ENCODE measurements at regions not wholly inside any gene's neighbourhood (a gene's known extent, or its start where the extent isn't known, plus 50 kb on each side); places are given as distances from the start of the nearest gene placed in this dataset.

DNA sequence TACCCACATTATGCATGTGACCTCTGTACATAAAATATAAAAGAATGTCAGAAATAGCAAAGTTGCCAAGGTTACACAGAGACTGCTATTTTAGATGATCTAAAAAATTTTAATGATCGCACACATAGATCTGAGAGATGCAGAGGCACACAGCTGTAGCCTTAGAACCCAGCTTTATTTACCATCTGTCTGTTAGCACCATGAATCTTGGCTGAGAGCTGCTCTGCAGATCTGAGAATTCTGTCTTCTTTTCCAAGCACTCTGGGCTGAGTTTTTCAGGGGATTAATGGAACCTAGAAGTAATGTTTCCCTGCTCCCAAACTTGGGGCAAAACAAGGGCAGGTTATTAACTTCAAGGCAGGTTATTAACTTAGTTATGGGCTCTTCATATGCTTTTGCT, 248.7 kb upstream of the JAG1 start:
- TF ChIP-seq SPI1 (IDR thresholded peaks at IDR 0.05; ENCODE audit: low read depth, low read length), result no peak
- no peak for TF ChIP-seq PAX5 (IDR thresholded peaks at IDR 0.05; ENCODE audit: insufficient read depth, low read length, severe bottlenecking)
- TF ChIP-seq TAF1 (IDR thresholded peaks at IDR 0.05; ENCODE audit: low read depth, low read length), result no peak
- no peak for TF ChIP-seq POU2F2 (IDR thresholded peaks at IDR 0.05; ENCODE audit: low read depth, low read length)
- TF ChIP-seq POLR2A (IDR thresholded peaks at IDR 0.05; ENCODE audit: low read depth, low read length), result no peak
- TF ChIP-seq POLR2AphosphoS5 (IDR thresholded peaks at IDR 0.05; ENCODE audit: low read depth, low read length), result no peak
- no peak for FAIRE-seq
- no peak for DNase-seq (ENCODE audit: insufficient read length, low spot score)

DNA sequence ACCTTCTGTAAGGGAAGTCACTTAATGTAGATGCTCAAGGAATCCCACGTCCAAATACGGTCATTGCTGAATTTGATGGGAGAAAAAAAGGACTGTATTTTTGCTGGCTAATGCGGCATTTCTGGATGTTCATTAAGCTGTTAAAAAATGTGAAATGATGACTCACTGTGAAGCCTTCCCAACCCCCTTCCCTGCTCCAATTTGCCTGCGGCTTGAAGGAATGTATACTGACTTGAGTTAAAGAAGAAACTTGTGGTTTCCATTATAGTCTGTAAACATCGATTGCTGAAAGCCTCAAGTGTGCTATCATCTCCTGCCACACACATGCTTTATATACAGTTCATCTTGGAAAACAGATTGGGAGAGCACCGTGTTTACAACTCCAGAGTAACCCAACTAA, 249.1 kb upstream of the JAG1 start:
- FAIRE-seq, result no peak
- no peak for TF ChIP-seq TAF1 (IDR thresholded peaks at IDR 0.05; ENCODE audit: low read depth, low read length)
- TF ChIP-seq SPI1 (IDR thresholded peaks at IDR 0.05; ENCODE audit: low read depth, low read length), result no peak
- TF ChIP-seq PAX5 (IDR thresholded peaks at IDR 0.05; ENCODE audit: insufficient read depth, low read length, severe bottlenecking), result no peak
- no peak for TF ChIP-seq POLR2A (IDR thresholded peaks at IDR 0.05; ENCODE audit: low read depth, low read length)
- no peak for TF ChIP-seq POU2F2 (IDR thresholded peaks at IDR 0.05; ENCODE audit: low read depth, low read length)
- TF ChIP-seq POLR2AphosphoS5 (IDR thresholded peaks at IDR 0.05; ENCODE audit: low read depth, low read length), result no peak

GRCh38 chr20:10924644-10925201, 250.9 kb upstream of the JAG1 start:
- FAIRE-seq (no peak), DNase-seq (ENCODE audit: insufficient read length, low spot score) (no peak)
- TF ChIP-seq TAF1 (IDR thresholded peaks at IDR 0.05; ENCODE audit: low read depth, low read length) (no peak), POLR2A (IDR thresholded peaks at IDR 0.05; ENCODE audit: low read depth, low read length) (no peak), SPI1 (IDR thresholded peaks at IDR 0.05; ENCODE audit: low read depth, low read length) (no peak), PAX5 (IDR thresholded peaks at IDR 0.05; ENCODE audit: insufficient read depth, low read length, severe bottlenecking) (no peak), POLR2AphosphoS5 (IDR thresholded peaks at IDR 0.05; ENCODE audit: low read depth, low read length) (no peak), POU2F2 (IDR thresholded peaks at IDR 0.05; ENCODE audit: low read depth, low read length) (no peak)

More for the DNA sequence above, 249.1 kb upstream of the JAG1 start:
- no peak for DNase-seq (ENCODE audit: insufficient read length, low spot score)

DNA sequence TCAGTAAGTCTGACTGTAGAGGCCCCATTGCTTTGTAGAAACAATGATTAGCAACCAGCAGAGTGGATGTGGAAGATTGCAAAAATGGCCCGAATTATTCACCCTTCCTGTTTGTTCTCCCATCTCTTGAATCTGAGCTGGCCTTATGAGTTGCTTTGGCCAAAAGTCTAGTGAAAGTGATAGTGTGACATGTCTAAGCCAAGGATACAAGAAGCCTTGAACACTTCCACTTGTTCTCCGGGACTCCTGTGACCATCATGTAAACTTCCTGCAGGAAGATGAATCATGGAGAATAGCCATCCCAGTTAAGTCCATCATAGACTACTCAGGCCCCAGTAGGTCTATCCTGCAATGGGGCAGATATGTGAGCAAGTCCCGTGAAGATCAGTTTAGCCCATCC, 252.0 kb upstream of the JAG1 start:
- no peak for TF ChIP-seq POU2F2 (IDR thresholded peaks at IDR 0.05; ENCODE audit: low read depth, low read length)
- TF ChIP-seq POLR2AphosphoS5 (IDR thresholded peaks at IDR 0.05; ENCODE audit: low read depth, low read length), result no peak
- no peak for TF ChIP-seq PAX5 (IDR thresholded peaks at IDR 0.05; ENCODE audit: insufficient read depth, low read length, severe bottlenecking)
- no peak for TF ChIP-seq SPI1 (IDR thresholded peaks at IDR 0.05; ENCODE audit: low read depth, low read length)
- no peak for TF ChIP-seq POLR2A (IDR thresholded peaks at IDR 0.05; ENCODE audit: low read depth, low read length)
- TF ChIP-seq TAF1 (IDR thresholded peaks at IDR 0.05; ENCODE audit: low read depth, low read length), result no peak
- no peak for DNase-seq (ENCODE audit: insufficient read length, low spot score)
- FAIRE-seq, result no peak

GRCh38 chr20:10927011-10927583, 253.3 kb upstream of the JAG1 start:
- FAIRE-seq (no peak), DNase-seq (ENCODE audit: insufficient read length, low spot score) (no peak)
- TF ChIP-seq PAX5 (IDR thresholded peaks at IDR 0.05; ENCODE audit: insufficient read depth, low read length, severe bottlenecking) (no peak), POLR2A (IDR thresholded peaks at IDR 0.05; ENCODE audit: low read depth, low read length) (no peak), POU2F2 (IDR thresholded peaks at IDR 0.05; ENCODE audit: low read depth, low read length) (no peak), POLR2AphosphoS5 (IDR thresholded peaks at IDR 0.05; ENCODE audit: low read depth, low read length) (no peak), TAF1 (IDR thresholded peaks at IDR 0.05; ENCODE audit: low read depth, low read length) (no peak), SPI1 (IDR thresholded peaks at IDR 0.05; ENCODE audit: low read depth, low read length) (no peak)

DNA sequence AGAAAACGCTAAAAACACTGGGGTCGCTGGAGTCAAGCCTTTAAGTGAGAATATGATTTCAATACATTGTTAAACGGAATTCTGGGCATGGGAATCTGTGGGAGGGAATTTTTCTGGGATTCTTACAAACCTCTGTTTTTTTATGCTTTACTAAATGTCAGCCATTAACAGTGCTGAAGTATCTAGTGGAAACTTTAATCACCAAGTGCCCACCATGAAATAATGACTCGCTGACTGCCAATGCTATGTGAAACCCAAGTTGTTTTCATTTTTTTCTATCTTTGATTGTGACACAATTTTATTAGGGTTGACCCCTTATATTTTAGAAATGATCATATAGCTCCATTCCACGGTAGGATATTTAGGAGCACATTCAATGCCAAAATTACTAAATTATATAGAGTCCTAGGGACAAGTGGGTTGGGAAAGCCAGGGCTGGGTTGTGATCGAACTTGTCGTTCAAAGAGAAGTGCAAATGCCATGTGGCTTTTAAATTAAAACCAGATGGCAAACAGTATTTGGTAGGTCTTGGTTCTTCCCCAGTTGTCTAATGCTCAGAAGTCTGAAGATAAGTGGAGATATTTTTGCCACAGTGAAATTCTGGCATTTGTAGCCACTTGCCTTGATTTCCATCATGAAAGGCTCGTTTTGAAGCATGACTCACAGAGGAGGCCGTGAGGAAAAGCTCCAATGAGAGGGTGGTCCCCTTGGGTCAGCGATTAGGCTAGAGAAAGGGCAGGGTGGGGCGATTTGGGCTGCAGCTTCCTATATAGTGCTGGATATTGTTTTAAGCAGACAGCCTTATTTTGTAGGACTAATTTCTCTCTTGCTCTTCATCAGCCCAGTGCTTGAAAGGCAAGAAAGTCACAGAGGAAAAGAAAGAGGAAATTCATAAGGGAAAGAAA, 254.4 kb upstream of the JAG1 start:
- DNase-seq (ENCODE audit: insufficient read length, low spot score) (no peak), FAIRE-seq (no peak)
- TF ChIP-seq POLR2A (IDR thresholded peaks at IDR 0.05; ENCODE audit: low read depth, low read length) (no peak), PAX5 (IDR thresholded peaks at IDR 0.05; ENCODE audit: insufficient read depth, low read length, severe bottlenecking) (no peak), SPI1 (IDR thresholded peaks at IDR 0.05; ENCODE audit: low read depth, low read length) (no peak), POLR2AphosphoS5 (IDR thresholded peaks at IDR 0.05; ENCODE audit: low read depth, low read length) (no peak), POU2F2 (IDR thresholded peaks at IDR 0.05; ENCODE audit: low read depth, low read length) (no peak), TAF1 (IDR thresholded peaks at IDR 0.05; ENCODE audit: low read depth, low read length) (no peak)

- FAIRE-seq (no peak), DNase-seq (ENCODE audit: insufficient read length, low spot score) (no peak)
- TF ChIP-seq SPI1 (IDR thresholded peaks at IDR 0.05; ENCODE audit: low read depth, low read length), result no peak
- TF ChIP-seq POLR2A (IDR thresholded peaks at IDR 0.05; ENCODE audit: low read depth, low read length), result no peak
- no peak for TF ChIP-seq POU2F2 (IDR thresholded peaks at IDR 0.05; ENCODE audit: low read depth, low read length)
- TF ChIP-seq PAX5 (IDR thresholded peaks at IDR 0.05; ENCODE audit: insufficient read depth, low read length, severe bottlenecking), result no peak
- TF ChIP-seq TAF1 (IDR thresholded peaks at IDR 0.05; ENCODE audit: low read depth, low read length), result no peak
- TF ChIP-seq POLR2AphosphoS5 (IDR thresholded peaks at IDR 0.05; ENCODE audit: low read depth, low read length), result no peak
Observed at GRCh38 chr20:10928841-10929421, 255.1 kb upstream of the JAG1 start.

GRCh38 chr20:10935658-10936402, 262.0 kb upstream of the JAG1 start:
- DNase-seq (ENCODE audit: insufficient read length, low spot score) (no peak), FAIRE-seq (no peak)
- no peak for TF ChIP-seq POLR2AphosphoS5 (IDR thresholded peaks at IDR 0.05; ENCODE audit: low read depth, low read length)
- TF ChIP-seq POU2F2 (IDR thresholded peaks at IDR 0.05; ENCODE audit: low read depth, low read length), result no peak
- no peak for TF ChIP-seq TAF1 (IDR thresholded peaks at IDR 0.05; ENCODE audit: low read depth, low read length)
- no peak for TF ChIP-seq SPI1 (IDR thresholded peaks at IDR 0.05; ENCODE audit: low read depth, low read length)
- no peak for TF ChIP-seq PAX5 (IDR thresholded peaks at IDR 0.05; ENCODE audit: insufficient read depth, low read length, severe bottlenecking)
